PFSK-1 (cell line): ENCODE measurements at regions not wholly inside any gene's neighbourhood (a gene's known extent, or its start where the extent isn't known, plus 50 kb on each side); places are given as distances from the start of the nearest gene placed in this dataset.

Experiments
- FOXP2 ChIP-seq: optimal IDR thresholded peaks from 2 replicates; pipeline ENCODE3; 2011; ENCODE audit warnings: borderline replicate concordance, control low read depth, inconsistent platforms; ENCODE audit not compliant: insufficient read depth; ENCODE audit errors: extremely low read length, extremely low read depth
- POLR2AphosphoS5 ChIP-seq: IDR thresholded peaks from 2 replicates; pipeline ENCODE4 v1.6.1; 2012; ENCODE audit warnings: low read depth, mild to moderate bottlenecking, control low read depth, low read length, moderate library complexity
- SIN3A ChIP-seq: IDR thresholded peaks from 2 replicates; pipeline ENCODE4 v1.6.1; 2012; ENCODE audit warnings: mild to moderate bottlenecking, low read length, moderate library complexity, borderline replicate concordance; ENCODE audit not compliant: insufficient read depth
- TAF1 ChIP-seq: IDR thresholded peaks from 2 replicates; pipeline ENCODE4 v1.6.1; 2012; ENCODE audit warnings: low read length, control low read depth, borderline replicate concordance; ENCODE audit not compliant: insufficient read depth
- TF ChIP-seq, protein P1 (sequence below), 2 experiments: IDR thresholded peaks; 2 replicates each; pipeline versions ENCODE4 v1.6.1 to v1.8.0; 2011 to 2012; ENCODE audit warnings: low read depth in 2 of 2, low read length in 2 of 2, control low read depth in 1 of 2, inconsistent platforms in 1 of 2, mild to moderate bottlenecking in 1 of 2, moderate library complexity in 1 of 2; ENCODE audit not compliant: insufficient read depth in 1 of 2

DNA sequence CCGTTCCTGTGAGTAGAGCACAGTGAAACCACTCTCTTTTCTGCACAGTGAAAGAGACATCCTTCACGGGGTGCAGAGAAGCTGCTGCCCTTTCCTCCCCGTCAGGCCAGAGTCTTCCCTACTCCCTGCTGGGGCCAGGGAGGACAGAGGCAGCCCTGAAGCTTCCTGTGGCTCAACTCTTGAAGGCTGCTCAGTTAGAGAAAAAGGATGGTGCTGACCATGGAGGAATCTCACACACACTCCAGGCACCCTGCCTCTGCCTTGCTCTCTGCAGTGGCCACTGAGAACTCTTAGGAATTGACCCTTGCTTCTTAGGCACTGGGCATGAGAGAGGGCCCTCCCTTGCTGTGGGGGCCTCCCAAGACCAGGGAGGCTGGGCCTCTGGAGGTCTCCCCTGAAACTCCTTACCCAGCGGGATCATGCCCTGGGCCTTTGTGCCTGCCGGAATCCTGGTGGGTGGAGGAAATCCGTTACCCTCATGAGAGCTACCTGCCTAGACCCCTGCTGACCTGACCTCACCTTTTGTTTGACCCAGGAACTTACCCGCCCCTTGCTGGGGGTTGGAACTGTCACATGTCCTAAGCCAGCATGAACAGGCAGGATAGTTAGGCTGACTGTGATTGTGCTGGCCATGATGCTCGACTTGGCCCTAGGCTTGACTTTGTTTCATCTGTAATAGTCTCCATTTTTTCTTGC, 65.0 kb upstream of the CD93 start:
- no peak for TF ChIP-seq POLR2AphosphoS5
- no peak for TF ChIP-seq SIN3A
- TF ChIP-seq TAF1, result no peak
- TF ChIP-seq, protein P1, sequence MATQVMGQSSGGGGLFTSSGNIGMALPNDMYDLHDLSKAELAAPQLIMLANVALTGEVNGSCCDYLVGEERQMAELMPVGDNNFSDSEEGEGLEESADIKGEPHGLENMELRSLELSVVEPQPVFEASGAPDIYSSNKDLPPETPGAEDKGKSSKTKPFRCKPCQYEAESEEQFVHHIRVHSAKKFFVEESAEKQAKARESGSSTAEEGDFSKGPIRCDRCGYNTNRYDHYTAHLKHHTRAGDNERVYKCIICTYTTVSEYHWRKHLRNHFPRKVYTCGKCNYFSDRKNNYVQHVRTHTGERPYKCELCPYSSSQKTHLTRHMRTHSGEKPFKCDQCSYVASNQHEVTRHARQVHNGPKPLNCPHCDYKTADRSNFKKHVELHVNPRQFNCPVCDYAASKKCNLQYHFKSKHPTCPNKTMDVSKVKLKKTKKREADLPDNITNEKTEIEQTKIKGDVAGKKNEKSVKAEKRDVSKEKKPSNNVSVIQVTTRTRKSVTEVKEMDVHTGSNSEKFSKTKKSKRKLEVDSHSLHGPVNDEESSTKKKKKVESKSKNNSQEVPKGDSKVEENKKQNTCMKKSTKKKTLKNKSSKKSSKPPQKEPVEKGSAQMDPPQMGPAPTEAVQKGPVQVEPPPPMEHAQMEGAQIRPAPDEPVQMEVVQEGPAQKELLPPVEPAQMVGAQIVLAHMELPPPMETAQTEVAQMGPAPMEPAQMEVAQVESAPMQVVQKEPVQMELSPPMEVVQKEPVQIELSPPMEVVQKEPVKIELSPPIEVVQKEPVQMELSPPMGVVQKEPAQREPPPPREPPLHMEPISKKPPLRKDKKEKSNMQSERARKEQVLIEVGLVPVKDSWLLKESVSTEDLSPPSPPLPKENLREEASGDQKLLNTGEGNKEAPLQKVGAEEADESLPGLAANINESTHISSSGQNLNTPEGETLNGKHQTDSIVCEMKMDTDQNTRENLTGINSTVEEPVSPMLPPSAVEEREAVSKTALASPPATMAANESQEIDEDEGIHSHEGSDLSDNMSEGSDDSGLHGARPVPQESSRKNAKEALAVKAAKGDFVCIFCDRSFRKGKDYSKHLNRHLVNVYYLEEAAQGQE (IDR thresholded peaks at IDR 0.05; ENCODE audit: insufficient read depth in 1 of 2, low read depth in 2 of 2, low read length in 2 of 2), result no peak
- TF ChIP-seq FOXP2, result no peak
